HG03442 (cell line): ENCODE measurements at regions not wholly inside any gene's neighbourhood (a gene's known extent, or its start where the extent isn't known, plus 50 kb on each side); places are given as distances from the start of the nearest gene placed in this dataset.

Experiments
- ATAC-seq: cut with Tn5 transposase; IDR thresholded peaks from one replicate; pipeline ENCODE4 v1.9.1; 2021; ENCODE audit warnings: mild to moderate bottlenecking, moderate library complexity; ENCODE audit not compliant: unreplicated experiment

- ATAC-seq = no peak
These were observed 78.4 kb upstream of the NKD1 start for GRCh38 chr16:50469744-50470321.

- ATAC-seq = no peak
These were observed 79.0 kb upstream of the NKD1 start for GRCh38 chr16:50469121-50469743.

GRCh38 chr16:50468749-50469078 is 79.5 kb upstream of the NKD1 start:
- no peak for ATAC-seq

GRCh38 chr16:50467943-50468748 is 80.0 kb upstream of the NKD1 start:
- no peak for ATAC-seq

GRCh38 chr16:50467559-50467942 is 80.6 kb upstream of the NKD1 start:
- ATAC-seq = no peak

- no peak for ATAC-seq
These were observed 82.0 kb upstream of the NKD1 start for GRCh38 chr16:50466170-50466569.

- no peak for ATAC-seq
These were observed 83.6 kb upstream of the NKD1 start for GRCh38 chr16:50464325-50465290.

- ATAC-seq = no peak
These were observed 84.4 kb upstream of the NKD1 start for GRCh38 chr16:50463581-50464324.

- no peak for ATAC-seq
These were observed 85.2 kb upstream of the NKD1 start for GRCh38 chr16:50462793-50463507.

- no peak for ATAC-seq
These were observed 86.8 kb upstream of the NKD1 start for GRCh38 chr16:50461400-50461760.

- no peak for ATAC-seq
These were observed 87.4 kb upstream of the NKD1 start for GRCh38 chr16:50460538-50461399.

GRCh38 chr16:50459496-50460080 is 88.6 kb upstream of the NKD1 start:
- ATAC-seq = no peak

GRCh38 chr16:50458667-50459495 is 89.3 kb upstream of the NKD1 start:
- no peak for ATAC-seq

GRCh38 chr16:50457979-50458491 is 89.2 kb upstream of the BRD7 start:
- ATAC-seq = no peak

- no peak for ATAC-seq
These were observed 88.6 kb upstream of the BRD7 start for GRCh38 chr16:50457423-50457822.

- ATAC-seq = no peak
These were observed 86.6 kb upstream of the BRD7 start for GRCh38 chr16:50455288-50455845.

GRCh38 chr16:50453446-50453845 is 84.7 kb upstream of the BRD7 start:
- no peak for ATAC-seq
